ENCODE measurements at regions not wholly inside any gene's neighbourhood (a gene's known extent, or its start where the extent isn't known, plus 50 kb on each side); places are given as distances from the start of the nearest gene placed in this dataset.
A peak's percentile ranks its signal among the peaks of the same experiment; 100 is the strongest.

GRCh38 chr14:34122650-34123049, 171.8 kb upstream of the EGLN3 start:
- DNase-seq: no peak

DNA sequence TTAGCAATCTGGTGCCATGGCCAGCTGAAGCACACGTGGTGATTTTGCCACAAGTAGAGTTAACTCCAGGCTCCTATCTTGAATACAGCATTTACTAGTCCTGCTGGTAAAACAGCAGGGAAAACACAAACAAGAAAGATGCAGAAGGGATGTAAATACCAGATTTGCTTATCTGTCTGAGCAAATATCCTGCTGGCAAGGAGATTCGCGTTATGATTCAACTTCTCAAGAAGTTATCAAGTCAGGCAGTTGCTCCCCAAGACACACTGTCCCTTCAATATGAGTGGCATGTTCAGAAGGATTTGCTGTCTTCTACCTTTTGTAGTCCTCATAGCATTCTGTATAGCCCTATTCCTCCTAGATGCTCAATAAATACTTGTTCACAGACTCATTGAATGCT, 171.2 kb upstream of the EGLN3 start:
- DNase-seq: no peak

- no peak for DNase-seq
These were observed 169.5 kb upstream of the EGLN3 start for GRCh38 chr14:34120185-34120977.

GRCh38 chr14:34119107-34119858, 168.4 kb upstream of the EGLN3 start:
- DNase-seq: no peak

GRCh38 chr14:34113991-34114390, 163.1 kb upstream of the EGLN3 start:
- no peak for DNase-seq

GRCh38 chr14:34113005-34113511, 162.2 kb upstream of the EGLN3 start:
- DNase-seq: no peak

DNA sequence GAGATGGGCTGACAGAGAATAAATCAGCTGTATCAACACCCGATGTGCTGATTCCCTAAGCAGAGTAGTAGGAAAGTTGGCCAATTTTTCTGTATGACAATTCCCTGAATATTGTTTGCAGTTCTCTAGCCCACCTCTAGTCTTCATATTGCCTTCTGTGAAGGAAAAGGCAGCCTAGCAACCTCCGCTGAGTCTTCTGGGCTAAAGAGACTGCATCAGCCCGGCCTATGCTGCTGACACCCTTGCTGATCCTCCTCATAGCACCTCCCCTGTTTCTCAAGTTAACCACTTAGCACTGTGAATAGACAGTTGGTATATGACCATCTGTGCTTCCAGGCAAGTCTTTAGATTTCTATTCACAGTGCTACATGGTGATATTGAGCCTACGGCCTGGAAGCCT, 161.1 kb upstream of the EGLN3 start:
- no peak for DNase-seq

DNA sequence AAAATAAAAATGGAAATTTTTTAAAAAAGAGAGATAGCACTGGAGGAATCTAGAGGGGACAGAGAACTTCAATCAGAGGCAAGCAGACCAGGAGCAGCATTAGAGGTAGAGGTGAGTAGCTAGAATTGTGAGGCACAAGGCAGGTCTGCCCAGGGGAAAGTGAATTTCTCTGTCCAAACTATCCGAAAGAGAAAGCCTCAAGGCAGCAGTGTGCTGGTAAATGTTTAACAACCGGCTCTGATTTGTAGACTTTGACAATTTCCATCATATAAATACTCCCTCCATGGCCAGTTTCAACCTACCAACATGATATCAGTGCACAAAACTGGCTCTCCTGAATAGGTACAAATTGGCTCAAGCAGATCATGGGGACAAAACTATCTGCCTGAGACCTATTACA, 160.6 kb upstream of the EGLN3 start:
- DNase-seq: no peak

- no peak for DNase-seq
These were observed 159.7 kb upstream of the EGLN3 start for GRCh38 chr14:34110531-34110930.

- DNase-seq: no peak
These were observed 156.6 kb upstream of the EGLN3 start for GRCh38 chr14:34107441-34107840.

GRCh38 chr14:34106310-34106709, 155.4 kb upstream of the EGLN3 start:
- DNase-seq: no peak

DNA sequence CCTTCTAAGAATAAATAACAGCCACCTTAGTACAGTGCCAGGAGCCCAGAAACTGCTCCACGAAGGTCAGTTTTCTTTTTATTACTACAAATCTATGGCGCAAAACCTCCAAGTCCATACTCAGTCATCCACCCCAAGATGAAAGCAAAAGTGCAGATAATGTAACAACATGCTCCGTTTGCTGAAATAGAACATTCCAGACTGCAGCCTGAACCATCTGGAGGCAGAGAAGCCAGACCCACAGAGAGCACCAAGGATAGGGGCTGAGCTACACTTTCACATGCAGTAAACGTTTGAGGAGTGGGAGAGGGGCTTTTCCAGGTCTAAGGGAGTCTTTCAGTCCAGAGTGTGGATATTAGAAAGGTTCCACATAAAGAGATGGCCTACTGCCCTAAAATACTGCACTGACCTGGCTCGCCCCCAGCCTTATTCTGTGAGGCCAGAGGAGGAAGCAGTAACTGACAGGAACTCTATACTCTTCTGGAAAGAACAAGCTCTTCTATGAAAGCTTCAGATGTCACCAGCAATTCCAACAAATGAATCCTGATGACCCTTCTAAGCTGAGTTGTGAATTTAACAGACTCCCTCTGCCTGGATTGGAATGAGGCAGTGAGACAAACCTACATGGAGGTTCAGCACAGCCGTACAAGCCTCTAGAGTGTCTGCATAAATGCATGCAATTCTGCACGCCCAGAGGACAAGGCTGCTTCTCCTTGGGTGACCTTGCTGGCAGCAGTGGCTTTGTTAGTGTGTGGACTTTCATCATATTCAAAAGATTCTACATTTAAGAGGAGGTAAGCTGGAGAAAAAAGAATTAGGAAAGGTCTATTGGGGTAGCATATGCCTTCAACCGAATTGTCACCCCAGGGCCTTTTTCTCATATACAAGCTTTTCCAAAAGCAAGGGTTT, 153.9 kb upstream of the EGLN3 start:
- no peak for DNase-seq

DNA sequence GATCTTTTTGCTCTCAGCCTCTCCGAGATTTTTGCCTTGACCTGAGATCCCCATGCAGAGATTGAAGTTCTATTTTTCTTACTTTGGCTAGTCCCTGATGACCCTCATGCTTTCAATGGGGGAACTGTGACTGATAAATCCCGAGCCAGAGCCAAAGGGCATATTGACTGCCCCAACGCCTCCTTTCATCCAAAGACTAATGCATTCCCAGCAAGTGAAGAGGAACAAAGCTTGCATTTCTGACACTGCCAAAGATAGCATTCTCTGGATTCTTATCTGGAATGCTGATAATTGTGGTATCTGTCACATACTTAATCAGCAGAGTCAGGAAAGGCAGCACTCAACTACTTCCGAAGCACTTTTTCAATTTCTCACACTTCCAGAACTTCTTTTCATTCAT, 152.3 kb upstream of the EGLN3 start:
- no peak for DNase-seq

GRCh38 chr14:34099635-34100034, 148.8 kb upstream of the EGLN3 start:
- no peak for DNase-seq

DNA sequence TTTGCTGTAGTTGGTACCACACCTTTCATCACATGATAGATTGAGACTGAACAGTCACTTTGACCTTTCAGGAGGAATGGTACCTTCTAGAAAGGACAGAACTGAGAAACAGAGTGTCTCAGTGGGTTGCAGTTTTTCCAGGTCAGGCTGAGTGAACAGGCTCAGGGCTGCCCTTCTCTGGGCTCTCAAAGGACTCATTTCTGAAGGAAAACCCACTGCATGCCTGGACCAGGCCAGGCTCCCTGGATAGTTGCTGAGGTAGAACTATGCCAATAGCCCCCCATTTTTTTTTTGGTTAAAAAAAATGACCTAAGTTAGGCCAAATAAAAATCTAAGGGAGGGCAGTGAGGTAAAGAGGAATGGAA, 148.1 kb upstream of the EGLN3 start:
- no peak for DNase-seq

DNA sequence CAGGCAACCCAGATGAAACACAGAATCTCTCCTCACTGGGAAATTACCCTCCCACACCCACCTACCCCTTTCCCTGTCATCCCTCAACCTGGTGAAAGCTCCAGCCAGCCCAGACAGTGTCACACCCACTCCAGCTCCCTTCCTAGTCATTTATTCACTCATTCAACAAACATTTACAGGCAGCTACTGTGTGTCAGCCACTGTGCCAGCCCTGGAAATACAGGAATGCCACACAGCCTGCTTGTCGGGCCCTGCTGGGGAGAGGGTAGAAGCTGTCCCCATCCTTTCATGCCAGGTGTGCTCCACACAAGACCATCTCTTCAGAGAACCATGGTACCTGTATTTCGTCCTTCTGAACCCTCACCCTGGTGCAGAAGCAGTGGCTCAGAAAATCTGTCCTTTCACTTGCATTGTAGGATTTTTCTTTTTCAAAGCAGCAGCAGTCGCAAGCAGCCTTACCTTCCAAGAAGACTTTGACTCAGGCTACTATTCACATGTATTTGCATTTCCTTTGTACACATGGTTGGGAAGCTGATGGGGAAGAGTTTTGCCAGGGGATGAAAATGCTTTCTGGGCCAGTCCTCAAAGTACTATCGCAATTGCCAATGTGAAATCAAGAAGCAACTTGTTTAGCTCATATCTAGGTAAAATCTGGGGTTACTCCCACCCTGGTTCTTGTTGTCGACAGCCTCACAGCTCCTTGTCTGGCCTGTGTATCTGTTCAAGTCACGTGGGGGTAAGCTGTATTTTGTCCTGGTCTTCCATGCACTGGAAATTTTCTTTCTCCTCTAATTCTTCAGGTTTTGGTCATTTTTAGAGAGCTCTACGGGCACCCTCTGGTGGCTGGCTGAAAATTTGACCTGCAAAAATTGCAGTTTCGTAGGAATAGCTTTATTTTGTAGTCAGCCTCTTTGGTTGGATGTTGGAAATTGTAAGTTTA, 147.4 kb upstream of the EGLN3 start:
- DNase-seq: peak; percentile 57

DNA sequence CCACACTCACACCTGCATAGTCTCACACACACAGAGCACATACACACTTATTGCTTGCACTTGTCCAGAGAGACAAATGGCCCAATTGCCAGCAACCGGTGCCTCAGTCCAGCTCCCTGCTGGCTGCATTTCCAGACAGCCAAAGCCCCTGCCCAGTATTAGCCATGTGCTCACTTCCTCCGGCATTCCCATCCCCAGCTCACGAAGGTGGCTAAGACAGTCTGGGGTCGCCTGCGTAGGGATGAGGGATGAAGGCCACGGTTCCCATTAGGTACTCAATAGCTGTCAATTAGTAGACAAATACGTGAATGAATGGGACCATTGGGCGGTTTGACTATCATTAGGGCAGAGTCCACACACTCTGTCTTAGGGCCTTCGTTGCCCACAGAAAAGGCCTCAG, 146.8 kb upstream of the EGLN3 start:
- DNase-seq: no peak

DNA sequence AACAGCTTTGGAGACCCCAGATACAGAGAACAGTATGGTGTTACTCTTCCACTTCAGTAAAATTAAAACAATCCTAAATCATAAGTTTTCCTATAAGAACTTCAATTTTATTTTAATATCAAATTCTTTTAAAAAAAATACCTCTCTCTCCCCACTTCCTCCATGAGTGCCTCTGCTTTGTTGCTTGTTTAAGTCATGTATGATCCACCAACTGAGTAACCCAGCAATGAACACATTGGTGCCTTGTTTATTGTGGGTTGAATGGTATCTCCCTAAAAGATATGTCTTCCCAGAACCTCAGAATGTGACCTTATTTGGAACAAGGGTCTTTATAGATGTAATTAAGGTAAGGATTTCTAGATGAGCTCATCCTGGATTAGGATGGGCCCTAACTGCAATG, 143.5 kb upstream of the EGLN3 start:
- no peak for DNase-seq

- no peak for DNase-seq
These were observed 143.0 kb upstream of the EGLN3 start for GRCh38 chr14:34093883-34094282.

GRCh38 chr14:34090451-34090850, 139.6 kb upstream of the EGLN3 start:
- DNase-seq: no peak

DNA sequence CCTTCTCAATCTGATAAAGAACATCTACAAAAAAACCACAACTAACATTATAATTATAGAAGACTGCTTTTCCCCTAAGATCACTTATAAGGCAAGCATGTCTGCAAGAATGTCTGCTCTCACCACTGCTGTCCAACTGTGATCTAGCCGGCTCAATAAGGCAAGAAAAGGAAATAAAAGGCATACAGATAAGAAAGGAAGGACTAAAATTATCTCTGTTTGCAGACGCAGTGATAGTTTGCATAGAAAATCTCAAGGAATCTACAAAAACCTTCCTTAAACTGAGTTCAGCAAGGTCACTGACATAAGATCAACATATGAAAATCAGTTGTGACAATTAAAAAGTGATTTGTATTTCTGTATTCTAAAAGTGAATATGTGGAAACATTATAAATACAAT, 138.0 kb upstream of the EGLN3 start:
- DNase-seq: no peak

DNA sequence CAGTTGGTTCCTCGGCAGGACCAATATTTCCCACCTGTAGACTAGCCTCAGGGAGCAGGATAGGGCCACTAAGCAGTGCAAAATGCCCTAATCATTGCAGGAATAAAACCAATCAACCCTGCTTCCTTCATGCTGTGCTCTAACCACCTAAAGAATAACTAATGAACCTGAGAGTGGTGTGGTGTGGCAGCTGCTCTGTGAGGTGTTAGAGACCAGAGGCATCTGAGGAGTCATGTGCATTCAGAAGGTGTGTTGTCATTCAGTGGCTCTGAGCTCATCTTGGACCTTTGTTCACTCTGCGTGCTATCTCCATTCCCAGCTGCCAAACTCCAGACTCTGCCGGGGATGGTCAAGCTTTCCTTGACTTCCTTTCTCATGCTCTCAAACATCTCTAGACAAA, 136.7 kb upstream of the EGLN3 start:
- DNase-seq: no peak
